Naive B cell (primary cell): ENCODE measurements at regions not wholly inside any gene's neighbourhood (a gene's known extent, or its start where the extent isn't known, plus 50 kb on each side); places are given as distances from the start of the nearest gene placed in this dataset.

Experiments used
- ATAC-seq, 2 donors: fragments of 150-1000 bp; cut with Tn5 transposase; 2 replicates each; pipeline ENCODE4 v1.10.0; 2021; ENCODE audit warnings: low read depth in 2 of 2, mild to moderate bottlenecking in 2 of 2, moderate library complexity in 2 of 2
- DNase-seq: peaks from one replicate; pipeline ENCODE4 v3.0.0; 2022
- H3K27ac Mint-ChIP-seq, 6 donors: one replicate each; pipeline ENCODE4 v1.8.0; 2020 to 2022; ENCODE audit warnings: mild to moderate bottlenecking in 6 of 6, mixed read lengths in 6 of 6, moderate library complexity in 5 of 6, inconsistent platforms in 2 of 6
- H3K27me3 Mint-ChIP-seq, 3 donors: one replicate each; pipeline ENCODE4 v1.8.0; 2021 to 2022; ENCODE audit warnings: mixed read lengths in 3 of 3, mild to moderate bottlenecking in 1 of 3
- H3K36me3 Mint-ChIP-seq, 2 donors: one replicate each; pipeline ENCODE4 v1.8.0; 2020 to 2022; ENCODE audit warnings: mixed read lengths in 2 of 2, inconsistent platforms in 1 of 2, mild to moderate bottlenecking in 1 of 2
- H3K4me1 Mint-ChIP-seq, 3 donors: one replicate each; pipeline ENCODE4 v1.8.0; 2020 to 2022; ENCODE audit warnings: mixed read lengths in 3 of 3, inconsistent platforms in 1 of 3, mild to moderate bottlenecking in 1 of 3, moderate library complexity in 1 of 3
- H3K4me3 Mint-ChIP-seq, 8 donors: one replicate each; pipeline ENCODE4 v1.8.0; 2020 to 2022; ENCODE audit warnings: mild to moderate bottlenecking in 8 of 8, mixed read lengths in 8 of 8, moderate library complexity in 8 of 8, inconsistent platforms in 2 of 8
- H3K9me3 Mint-ChIP-seq, 7 donors: one replicate each; pipeline ENCODE4 v1.8.0; 2020 to 2022; ENCODE audit warnings: mixed read lengths in 7 of 7, mild to moderate bottlenecking in 5 of 7, inconsistent platforms in 2 of 7, moderate library complexity in 1 of 7

- ATAC-seq = no peak
- Mint-ChIP-seq H3K36me3 (no peaks in the 10 kb centered on the region), H3K4me3 (no peak overlapping the region), H3K27ac (no peak overlapping the region), H3K27me3 (no peaks in the 10 kb centered on the region), H3K4me1 (no peaks in the 10 kb centered on the region), H3K9me3 (peaks cover 0 to 14% (median 5%) of the 10 kb centered on the region in 7 donors)
- no peak for DNase-seq
These were observed 414.2 kb downstream of the GABRB3 start for GRCh38 chr15:26358708-26359107.

DNA sequence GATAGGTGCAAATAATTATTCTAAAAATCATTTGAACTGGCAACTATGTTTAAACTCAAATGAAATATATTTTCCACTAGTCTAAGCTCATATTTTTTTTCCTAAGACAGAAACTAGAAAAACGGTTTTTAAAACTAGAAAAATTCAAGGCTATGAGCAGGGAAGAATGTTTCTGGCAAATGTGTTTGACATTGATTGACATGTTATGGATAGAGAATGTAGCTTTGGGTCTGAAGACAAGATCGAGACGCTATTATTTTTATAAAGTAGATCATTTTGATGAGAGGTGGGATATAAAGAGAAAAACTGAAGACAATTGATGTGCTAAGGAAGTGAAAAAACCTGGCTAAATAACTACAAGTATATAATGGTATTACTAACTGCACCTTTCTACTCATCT, 415.2 kb downstream of the GABRB3 start:
- no peaks in the 10 kb centered on the region for H3K4me1 Mint-ChIP-seq
- H3K27ac Mint-ChIP-seq = no peak overlapping the region
- H3K4me3 Mint-ChIP-seq = no peak overlapping the region
- no peaks in the 10 kb centered on the region for H3K27me3 Mint-ChIP-seq
- no peak for ATAC-seq
- peaks cover 0 to 9% (median 4%) of the 10 kb centered on the region in 7 donors for H3K9me3 Mint-ChIP-seq
- DNase-seq = no peak
- H3K36me3 Mint-ChIP-seq = no peaks in the 10 kb centered on the region

GRCh38 chr15:26355472-26356074, 417.3 kb downstream of the GABRB3 start:
- H3K9me3 Mint-ChIP-seq = peaks cover 0 to 4% (median 0%) of the 10 kb centered on the region in 7 donors
- no peak overlapping the region for H3K4me3 Mint-ChIP-seq
- H3K27ac Mint-ChIP-seq = no peak overlapping the region
- ATAC-seq (no peak), DNase-seq (no peak)
- no peaks in the 10 kb centered on the region for H3K4me1 Mint-ChIP-seq
- H3K27me3 Mint-ChIP-seq = no peaks in the 10 kb centered on the region
- H3K36me3 Mint-ChIP-seq = no peaks in the 10 kb centered on the region

DNA sequence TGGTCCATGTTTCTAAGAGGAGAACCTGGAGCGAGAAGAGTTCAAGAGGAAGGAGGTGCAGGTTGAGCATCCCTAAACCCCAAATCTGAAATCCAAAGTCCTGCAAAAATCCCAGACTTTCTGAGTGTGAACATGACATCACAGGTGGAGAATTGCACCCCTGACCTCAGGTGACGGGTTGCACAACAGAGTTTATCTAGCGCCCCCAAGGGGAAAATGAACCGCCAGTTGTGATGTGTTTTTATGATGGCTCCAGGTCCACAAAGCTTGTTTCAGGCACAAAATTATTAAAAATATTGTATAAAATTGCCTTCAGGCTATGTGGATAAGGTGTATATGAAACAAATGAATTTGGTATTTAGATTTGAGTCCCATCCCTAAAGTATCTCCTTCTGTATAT, 420.0 kb downstream of the GABRB3 start:
- Mint-ChIP-seq H3K9me3 (peaks cover 0 to 18% (median 9%) of the 10 kb centered on the region in 7 donors), H3K4me3 (no peak overlapping the region)

DNA sequence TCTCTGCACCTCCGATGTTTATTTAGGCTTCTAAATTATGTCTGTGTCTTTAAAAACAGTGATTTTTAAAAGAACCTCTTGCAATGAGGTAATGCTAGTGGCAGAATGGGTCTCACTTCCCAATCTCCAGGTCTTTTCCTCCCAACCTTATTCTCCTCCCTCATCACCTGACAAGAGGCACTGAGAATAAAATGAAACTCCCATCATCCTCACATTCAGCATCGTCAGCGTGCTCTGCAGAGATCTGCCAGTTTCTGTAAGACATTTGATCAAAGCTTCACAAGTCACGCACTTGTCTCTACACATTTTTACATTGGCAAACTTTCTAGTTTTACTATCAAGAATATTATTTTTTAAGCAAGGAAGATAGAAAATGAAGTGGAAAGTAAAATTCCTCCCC, 420.5 kb downstream of the GABRB3 start:
- Mint-ChIP-seq H3K4me1 (no peaks in the 10 kb centered on the region), H3K27me3 (no peaks in the 10 kb centered on the region), H3K4me3 (no peak overlapping the region), H3K9me3 (peaks cover 0 to 23% (median 11%) of the 10 kb centered on the region in 7 donors), H3K36me3 (no peaks in the 10 kb centered on the region), H3K27ac (no peak overlapping the region)
- DNase-seq (no peak), ATAC-seq (no peak)

More for the DNA sequence above, 420.0 kb downstream of the GABRB3 start:
- H3K27me3 Mint-ChIP-seq = no peaks in the 10 kb centered on the region
- ATAC-seq = no peak
- H3K36me3 Mint-ChIP-seq = no peaks in the 10 kb centered on the region
- no peak overlapping the region for H3K27ac Mint-ChIP-seq
- DNase-seq = no peak
- H3K4me1 Mint-ChIP-seq = no peaks in the 10 kb centered on the region

DNA sequence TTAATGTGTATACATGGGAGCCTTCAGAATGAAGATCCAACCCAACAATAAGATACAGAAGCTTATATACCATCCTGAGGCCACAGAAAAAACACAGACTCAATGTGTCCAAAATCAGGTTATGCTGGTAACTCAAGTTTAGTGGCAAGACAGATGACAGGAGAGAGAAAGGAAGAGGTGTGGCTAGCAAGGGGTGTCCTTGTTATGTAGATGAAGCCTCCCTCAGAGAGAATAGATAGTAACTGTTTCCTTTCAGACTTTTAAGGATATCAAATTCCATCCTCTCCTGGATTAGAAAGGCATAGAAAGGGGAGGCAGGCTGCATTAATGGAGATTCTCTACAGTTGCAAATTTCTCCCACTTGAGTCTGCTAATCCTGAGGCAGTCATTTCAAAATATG, 447.4 kb downstream of the GABRB3 start:
- H3K4me1 Mint-ChIP-seq = no peaks in the 10 kb centered on the region
- no peak for ATAC-seq
- no peak overlapping the region for H3K27ac Mint-ChIP-seq
- H3K4me3 Mint-ChIP-seq = no peak overlapping the region
- H3K9me3 Mint-ChIP-seq = peaks cover 2 to 9% (median 6%) of the 10 kb centered on the region in 7 donors
- peaks cover 0 to 4% (median 0%) of the 10 kb centered on the region in 3 donors for H3K27me3 Mint-ChIP-seq
- DNase-seq = no peak
- H3K36me3 Mint-ChIP-seq = no peaks in the 10 kb centered on the region

- H3K4me3 Mint-ChIP-seq = no peak overlapping the region
- DNase-seq (no peak), ATAC-seq (no peak)
- peaks cover 4 to 14% (median 7%) of the 10 kb centered on the region in 7 donors for H3K9me3 Mint-ChIP-seq
- H3K4me1 Mint-ChIP-seq = no peaks in the 10 kb centered on the region
- H3K27ac Mint-ChIP-seq = no peak overlapping the region
- peaks cover 0 to 4% (median 0%) of the 10 kb centered on the region in 3 donors for H3K27me3 Mint-ChIP-seq
- H3K36me3 Mint-ChIP-seq = no peaks in the 10 kb centered on the region
These were observed 449.3 kb downstream of the GABRB3 start for GRCh38 chr15:26323566-26323965.

GRCh38 chr15:26318689-26319088, 454.2 kb downstream of the GABRB3 start:
- no peak for ATAC-seq
- Mint-ChIP-seq H3K4me1 (no peaks in the 10 kb centered on the region), H3K27me3 (peaks cover 0 to 4% (median 0%) of the 10 kb centered on the region in 3 donors), H3K27ac (no peak overlapping the region), H3K36me3 (no peaks in the 10 kb centered on the region), H3K4me3 (no peak overlapping the region), H3K9me3 (peaks cover 4 to 21% (median 12%) of the 10 kb centered on the region in 7 donors)
- no peak for DNase-seq

DNA sequence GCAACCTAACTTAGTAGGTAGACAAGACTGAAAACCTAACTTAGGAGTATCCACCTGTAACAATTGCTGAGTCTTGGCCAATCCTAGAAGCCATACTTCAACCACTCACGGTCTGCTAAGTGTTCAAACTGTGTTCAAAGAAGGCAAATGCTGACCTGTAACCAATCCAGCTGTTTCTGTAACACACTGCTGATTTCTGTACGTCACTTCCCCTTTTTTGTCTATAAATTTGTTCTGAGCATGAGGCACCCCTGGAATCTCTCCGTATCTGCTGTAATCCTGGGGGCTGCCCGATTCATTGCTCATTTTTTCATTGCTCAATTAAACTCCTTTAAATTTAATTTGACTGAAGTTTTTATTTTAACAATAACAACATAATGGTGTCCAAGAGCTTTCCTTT, 451.4 kb upstream of the ATP10A start:
- Mint-ChIP-seq H3K27ac (no peak overlapping the region), H3K27me3 (no peaks in the 10 kb centered on the region), H3K36me3 (no peaks in the 10 kb centered on the region), H3K9me3 (peaks cover 6 to 39% (median 15%) of the 10 kb centered on the region in 7 donors), H3K4me3 (no peak overlapping the region), H3K4me1 (no peaks in the 10 kb centered on the region)
- no peak for DNase-seq
- no peak for ATAC-seq

DNA sequence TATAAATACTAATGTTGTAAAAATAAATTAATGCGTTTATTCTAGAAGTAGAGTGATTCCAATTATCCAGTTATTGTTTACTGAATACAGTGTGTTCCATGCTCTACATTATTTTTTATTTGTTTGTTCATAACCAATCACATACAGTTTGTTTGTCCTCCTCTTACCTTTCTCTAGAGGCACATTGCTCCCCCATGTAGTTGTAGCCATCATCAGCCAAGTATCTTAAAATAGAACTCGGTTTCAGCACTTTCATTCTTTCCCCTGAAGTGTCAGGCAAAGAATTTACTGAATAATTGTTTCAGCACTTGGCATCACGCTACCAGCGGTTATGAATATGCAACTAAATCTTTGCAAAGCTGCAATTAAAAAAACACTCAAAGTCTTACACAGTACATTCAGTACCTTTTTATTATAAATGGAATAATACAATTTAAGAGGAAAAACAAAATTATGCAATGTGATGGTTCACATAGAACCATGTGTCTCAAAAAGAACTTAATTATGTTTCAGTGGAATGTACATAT, 448.6 kb upstream of the ATP10A start:
- no peaks in the 10 kb centered on the region for H3K27me3 Mint-ChIP-seq
- no peak for DNase-seq
- H3K4me1 Mint-ChIP-seq = no peaks in the 10 kb centered on the region
- no peak for ATAC-seq
- H3K9me3 Mint-ChIP-seq = peaks cover 15 to 65% (median 23%) of the 10 kb centered on the region in 7 donors
- no peak overlapping the region for H3K27ac Mint-ChIP-seq
- no peak overlapping the region for H3K4me3 Mint-ChIP-seq
- peaks cover 0 to 8% of the 10 kb centered on the region in 2 donors for H3K36me3 Mint-ChIP-seq

- H3K27me3 Mint-ChIP-seq = no peaks in the 10 kb centered on the region
These were observed 435.6 kb upstream of the ATP10A start for GRCh38 chr15:26298659-26299170.

GRCh38 chr15:26298010-26298658, 435.0 kb upstream of the ATP10A start:
- Mint-ChIP-seq H3K9me3 (peaks cover 0 to 13% (median 5%) of the 10 kb centered on the region in 7 donors), H3K27ac (no peak overlapping the region), H3K36me3 (no peaks in the 10 kb centered on the region), H3K4me1 (no peaks in the 10 kb centered on the region), H3K4me3 (no peak overlapping the region), H3K27me3 (peaks cover 0 to 2% (median 0%) of the 10 kb centered on the region in 3 donors)
- DNase-seq (no peak), ATAC-seq (no peak)

More at GRCh38 chr15:26298659-26299170, 435.6 kb upstream of the ATP10A start:
- Mint-ChIP-seq H3K9me3 (peaks cover 0 to 11% (median 4%) of the 10 kb centered on the region in 7 donors), H3K27ac (no peak overlapping the region), H3K4me3 (no peak overlapping the region), H3K4me1 (no peaks in the 10 kb centered on the region), H3K36me3 (no peaks in the 10 kb centered on the region)
- ATAC-seq = no peak
- no peak for DNase-seq

GRCh38 chr15:26295336-26296085, 432.4 kb upstream of the ATP10A start:
- no peaks in the 10 kb centered on the region for H3K36me3 Mint-ChIP-seq
- H3K4me1 Mint-ChIP-seq = no peaks in the 10 kb centered on the region
- ATAC-seq = no peak

More at GRCh38 chr15:26295336-26296085, 432.4 kb upstream of the ATP10A start:
- peaks cover 1 to 26% (median 8%) of the 10 kb centered on the region in 7 donors for H3K9me3 Mint-ChIP-seq
- no peak overlapping the region for H3K4me3 Mint-ChIP-seq
- H3K27me3 Mint-ChIP-seq = peaks cover 0 to 4% (median 0%) of the 10 kb centered on the region in 3 donors
- no peak for DNase-seq
- H3K27ac Mint-ChIP-seq = no peak overlapping the region
